Activated naive CD8-positive, alpha-beta T cell treated with anti-CD3 and anti-CD28 coated beads for 36 hours (primary cell): ENCODE measurements at regions not wholly inside any gene's neighbourhood (a gene's known extent, or its start where the extent isn't known, plus 50 kb on each side); places are given as distances from the start of the nearest gene placed in this dataset.
"Not testable (repeated sequence)": the region's sequence is repeated elsewhere in the genome, so short reads cannot be mapped to it uniquely, and the experiment has no call there.

ENCODE experiments used
- DNase-seq: peaks from one replicate; pipeline ENCODE4 v3.0.0; 2021
- H3K27ac Mint-ChIP-seq: one replicate; pipeline ENCODE4 v1.8.0; 2022; ENCODE audit warnings: mild to moderate bottlenecking, moderate library complexity, mixed read lengths
- H3K27me3 Mint-ChIP-seq: one replicate; pipeline ENCODE4 v1.8.0; 2022; ENCODE audit warnings: mild to moderate bottlenecking, mixed read lengths
- H3K36me3 Mint-ChIP-seq: one replicate; pipeline ENCODE4 v1.8.0; 2021; ENCODE audit warnings: mild to moderate bottlenecking, mixed read lengths
- H3K4me1 Mint-ChIP-seq: one replicate; pipeline ENCODE4 v1.8.0; 2021; ENCODE audit warnings: mixed read lengths
- H3K4me3 Mint-ChIP-seq: one replicate; pipeline ENCODE4 v1.8.0; 2022; ENCODE audit warnings: mild to moderate bottlenecking, moderate library complexity, mixed read lengths
- H3K9me3 Mint-ChIP-seq: one replicate; pipeline ENCODE4 v1.8.0; 2022; ENCODE audit warnings: mixed read lengths

DNA sequence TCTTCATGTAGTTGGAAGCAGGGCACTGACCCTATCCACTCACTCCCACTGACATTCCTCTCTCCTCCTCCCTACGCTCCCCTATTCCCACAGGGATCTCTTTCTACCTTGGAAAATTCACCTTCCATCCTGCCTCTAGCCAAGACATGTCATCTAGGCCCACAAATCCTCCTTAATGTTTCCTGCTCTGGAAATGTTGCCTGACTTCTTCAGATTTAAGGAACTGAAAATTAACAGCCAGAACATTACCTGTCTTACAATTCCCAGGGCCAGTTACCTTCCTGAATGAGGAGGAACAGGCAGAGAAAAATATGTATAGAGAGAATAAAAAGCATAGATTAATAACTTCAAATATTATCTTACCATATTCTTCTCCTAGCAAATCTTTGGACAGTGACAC, 147.3 kb downstream of the MRPL39 start:
- peaks cover 80% of the 10 kb centered on the region for H3K4me1 Mint-ChIP-seq
- peak overlapping the region; percentile 39 for H3K4me3 Mint-ChIP-seq
- DNase-seq = no peak

DNA sequence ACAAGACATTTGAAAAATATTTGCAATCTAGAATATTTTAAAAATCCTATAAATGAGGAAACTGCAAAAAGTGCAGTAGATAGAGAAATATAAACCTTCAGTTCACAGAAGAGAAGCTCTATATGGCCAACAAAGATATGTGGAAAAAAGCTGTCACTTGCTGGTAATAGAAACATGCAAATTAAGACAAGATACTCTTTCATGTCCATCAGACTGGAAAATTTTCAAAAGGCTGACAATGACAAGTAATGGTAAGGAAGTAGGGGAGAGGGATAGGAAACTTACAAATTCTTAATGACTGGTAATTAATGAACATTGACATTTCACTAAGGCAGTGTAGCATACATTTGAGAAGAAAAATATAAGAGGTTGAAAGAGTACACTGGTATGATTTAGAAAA, 147.9 kb downstream of the MRPL39 start:
- no peaks in the 10 kb centered on the region for H3K27me3 Mint-ChIP-seq
- H3K9me3 Mint-ChIP-seq = peaks cover 26% of the 10 kb centered on the region
- H3K4me3 Mint-ChIP-seq = no peak overlapping the region
- peaks cover 75% of the 10 kb centered on the region for H3K4me1 Mint-ChIP-seq
- H3K27ac Mint-ChIP-seq = peak overlapping the region; percentile 94
- peaks cover 54% of the 10 kb centered on the region for H3K36me3 Mint-ChIP-seq
- no peak for DNase-seq

More for the DNA sequence above, 147.3 kb downstream of the MRPL39 start:
- H3K36me3 Mint-ChIP-seq = peaks cover 56% of the 10 kb centered on the region
- H3K27ac Mint-ChIP-seq = peak overlapping the region; percentile 94
- H3K9me3 Mint-ChIP-seq = peaks cover 23% of the 10 kb centered on the region
- no peaks in the 10 kb centered on the region for H3K27me3 Mint-ChIP-seq

DNA sequence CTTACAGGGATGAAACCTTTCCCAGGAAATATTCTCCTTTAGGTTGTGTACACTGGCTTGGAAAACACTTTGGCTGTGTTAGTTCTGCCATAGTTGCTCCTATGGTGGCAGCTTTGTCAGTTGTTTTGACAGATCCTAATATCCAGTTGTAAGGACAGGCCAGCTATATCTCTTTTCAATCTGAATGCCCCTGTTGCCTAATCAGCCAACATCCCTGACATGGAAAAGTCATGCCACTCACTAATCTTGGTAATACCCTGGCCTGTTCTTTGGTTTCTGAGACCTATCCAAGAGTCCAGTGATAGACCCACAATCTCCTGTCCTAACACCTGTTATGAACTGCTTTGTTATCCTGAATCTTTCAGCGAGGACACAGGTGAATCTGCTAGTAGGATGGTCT, 148.8 kb downstream of the MRPL39 start:
- Mint-ChIP-seq H3K9me3 (peaks cover 31% of the 10 kb centered on the region), H3K36me3 (peaks cover 56% of the 10 kb centered on the region), H3K4me3 (peak overlapping the region; percentile 47), H3K4me1 (peaks cover 74% of the 10 kb centered on the region), H3K27me3 (no peaks in the 10 kb centered on the region), H3K27ac (peak overlapping the region; percentile 94)
- DNase-seq = no peak

DNA sequence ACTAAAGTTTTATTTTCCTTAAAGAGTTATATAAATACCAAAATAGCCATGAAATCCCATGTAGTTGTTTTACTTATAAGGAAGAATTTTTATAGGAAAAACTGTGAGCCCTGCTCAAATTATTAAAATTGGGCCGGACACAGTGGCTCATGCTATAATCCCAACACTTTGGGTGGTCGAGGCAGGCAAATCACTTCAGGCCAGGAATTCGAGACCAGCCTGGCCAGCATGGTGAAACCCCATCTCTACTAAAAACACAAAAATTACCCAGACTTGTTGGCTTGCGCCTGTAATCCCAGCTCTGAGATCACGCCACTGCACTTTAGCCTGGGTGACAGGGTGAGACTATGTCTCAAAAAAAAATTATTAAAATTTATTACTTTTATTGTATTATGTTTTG, 149.3 kb downstream of the MRPL39 start:
- peaks cover 55% of the 10 kb centered on the region for H3K36me3 Mint-ChIP-seq
- peak overlapping the region; percentile 88 for H3K27ac Mint-ChIP-seq
- peaks cover 32% of the 10 kb centered on the region for H3K9me3 Mint-ChIP-seq
- no peak for DNase-seq
- H3K4me3 Mint-ChIP-seq = no peak overlapping the region
- no peaks in the 10 kb centered on the region for H3K27me3 Mint-ChIP-seq
- H3K4me1 Mint-ChIP-seq = peaks cover 74% of the 10 kb centered on the region

DNA sequence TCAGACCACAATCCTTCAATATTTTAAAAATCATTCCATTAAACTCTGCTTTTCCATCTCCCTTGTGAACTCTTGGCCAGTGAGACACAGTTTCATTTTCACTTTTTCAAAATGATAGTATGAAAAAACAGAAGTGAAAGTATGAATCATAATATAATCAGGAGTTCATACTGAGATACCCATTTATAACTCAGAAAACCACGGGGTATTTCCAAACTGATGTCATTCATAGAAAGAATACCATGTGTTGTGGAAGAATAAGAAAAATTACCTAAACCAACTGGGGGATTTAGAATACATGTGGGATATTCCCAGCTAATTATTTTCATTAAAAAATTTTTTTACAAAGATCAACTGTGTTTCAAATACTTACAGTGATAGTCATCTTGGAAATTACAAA, 149.9 kb downstream of the MRPL39 start:
- Mint-ChIP-seq H3K36me3 (peaks cover 50% of the 10 kb centered on the region), H3K4me3 (peak overlapping the region; percentile 63), H3K27me3 (no peaks in the 10 kb centered on the region), H3K9me3 (peaks cover 29% of the 10 kb centered on the region), H3K4me1 (peaks cover 69% of the 10 kb centered on the region), H3K27ac (peak overlapping the region; percentile 91)
- no peak for DNase-seq

DNA sequence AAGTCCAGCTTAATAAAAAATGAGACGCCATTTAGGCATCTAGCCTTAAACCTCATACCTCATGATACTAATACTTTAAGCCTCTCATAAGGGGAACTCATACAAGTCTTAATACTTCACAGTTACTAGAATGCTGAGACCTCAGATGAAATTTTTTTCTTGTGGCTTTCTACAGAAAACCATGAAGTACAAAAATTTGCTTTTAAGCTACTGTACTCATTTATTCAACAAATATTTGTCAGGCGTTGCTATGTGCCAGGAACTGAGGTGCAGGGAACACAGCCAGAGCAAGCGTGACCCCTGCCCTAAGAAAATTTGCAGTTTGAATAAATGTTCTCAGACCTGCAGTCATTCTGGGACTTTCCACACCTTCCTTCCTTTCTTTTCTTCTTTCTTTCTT, 150.6 kb downstream of the MRPL39 start:
- Mint-ChIP-seq H3K9me3 (peaks cover 29% of the 10 kb centered on the region), H3K4me3 (peak overlapping the region; percentile 32), H3K4me1 (peaks cover 66% of the 10 kb centered on the region), H3K27me3 (no peaks in the 10 kb centered on the region), H3K27ac (peak overlapping the region; percentile 96), H3K36me3 (peaks cover 49% of the 10 kb centered on the region)
- peak; percentile 60 for DNase-seq

DNA sequence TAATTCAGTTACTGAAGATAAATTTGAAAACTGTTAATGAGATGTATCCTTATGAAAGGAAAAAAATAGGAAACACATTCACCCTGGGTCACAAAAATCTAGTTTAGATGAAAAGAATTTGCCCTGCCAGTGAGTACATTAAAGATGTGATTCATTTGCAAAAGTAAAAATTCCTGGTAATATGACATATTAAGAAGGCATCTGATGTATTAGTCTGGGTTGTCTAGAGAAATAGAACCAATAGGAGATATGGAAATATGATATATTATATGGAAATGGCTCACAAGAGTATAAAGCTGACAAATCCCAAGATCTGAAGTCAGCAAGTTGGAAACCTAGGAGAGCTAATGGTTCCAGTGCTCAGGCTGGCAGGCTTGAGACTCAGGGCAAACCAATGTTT, 153.8 kb downstream of the MRPL39 start:
- no peak for DNase-seq
- no peaks in the 10 kb centered on the region for H3K27me3 Mint-ChIP-seq
- H3K36me3 Mint-ChIP-seq = peaks cover 45% of the 10 kb centered on the region
- no peak overlapping the region for H3K4me3 Mint-ChIP-seq
- peaks cover 22% of the 10 kb centered on the region for H3K9me3 Mint-ChIP-seq
- peaks cover 48% of the 10 kb centered on the region for H3K4me1 Mint-ChIP-seq
- peak overlapping the region; percentile 23 for H3K27ac Mint-ChIP-seq

DNA sequence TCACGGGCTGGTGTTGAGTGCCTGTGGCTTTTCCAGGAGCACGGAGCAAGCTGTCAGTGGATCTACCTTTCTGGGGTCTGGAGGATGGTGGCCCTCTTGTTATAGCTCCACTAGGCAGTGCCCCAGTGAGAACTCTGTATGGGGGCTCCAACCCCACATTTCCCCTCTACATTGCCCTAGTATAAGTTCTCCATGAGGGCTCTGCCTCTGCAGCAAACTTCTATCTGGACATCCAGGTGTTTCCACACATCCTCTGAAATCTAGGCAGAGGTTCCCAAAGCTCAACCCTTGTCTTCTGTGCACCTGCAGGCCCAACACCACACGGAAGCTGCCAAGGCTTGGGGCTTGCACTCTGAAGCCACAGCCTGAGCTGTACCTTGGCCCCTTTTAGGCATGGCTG, 157.3 kb downstream of the MRPL39 start:
- Mint-ChIP-seq H3K4me1 (peaks cover 24% of the 10 kb centered on the region), H3K36me3 (peaks cover 37% of the 10 kb centered on the region), H3K9me3 (peaks cover 18% of the 10 kb centered on the region), H3K4me3 (no peak overlapping the region), H3K27me3 (no peaks in the 10 kb centered on the region), H3K27ac (no peak overlapping the region)
- DNase-seq = no peak

DNA sequence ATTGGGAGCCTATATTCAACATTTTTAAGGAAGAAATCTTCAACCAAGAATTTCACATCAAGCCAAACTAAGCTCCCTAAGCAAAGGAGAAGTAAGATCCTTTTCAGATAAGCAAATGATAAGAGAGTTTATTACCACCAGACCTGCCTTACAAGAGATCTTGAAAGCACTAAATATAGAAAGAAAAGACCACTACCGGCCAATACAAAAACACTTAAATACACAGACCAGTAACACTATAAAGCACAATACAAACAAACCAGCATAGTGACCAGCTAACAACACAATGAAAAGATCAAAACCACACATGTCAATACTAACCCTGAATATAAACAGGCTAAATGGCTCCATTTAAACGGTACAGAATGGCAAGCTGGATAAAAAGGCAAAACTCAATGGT, 165.4 kb downstream of the MRPL39 start:
- no peak for DNase-seq
- H3K36me3 Mint-ChIP-seq = peaks cover 2% of the 10 kb centered on the region
- no peak overlapping the region for H3K27ac Mint-ChIP-seq
- no peak overlapping the region for H3K4me3 Mint-ChIP-seq
- peaks cover 8% of the 10 kb centered on the region for H3K9me3 Mint-ChIP-seq
- no peaks in the 10 kb centered on the region for H3K27me3 Mint-ChIP-seq
- no peaks in the 10 kb centered on the region for H3K4me1 Mint-ChIP-seq

DNA sequence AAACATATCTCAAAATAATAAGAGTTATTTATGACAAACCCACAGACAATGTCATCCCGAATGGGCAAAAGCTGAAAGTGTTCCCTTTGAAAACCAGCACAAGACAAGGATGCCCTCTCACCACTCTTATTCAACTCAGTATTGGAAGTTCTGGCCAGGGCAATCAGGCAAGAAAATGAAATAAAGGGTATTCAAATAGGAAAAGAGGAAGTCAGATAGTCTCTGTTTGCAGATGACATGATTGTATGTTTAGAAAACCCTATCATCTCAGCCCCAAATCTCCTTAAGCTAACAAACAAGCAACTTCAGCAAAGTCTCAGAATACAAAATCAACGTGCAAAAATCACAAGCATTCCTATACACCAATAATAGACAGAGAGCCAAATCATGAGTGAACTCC, 169.8 kb downstream of the MRPL39 start:
- not testable (repeated sequence) for H3K9me3 Mint-ChIP-seq, H3K27ac Mint-ChIP-seq, DNase-seq, H3K4me3 Mint-ChIP-seq, H3K27me3 Mint-ChIP-seq, H3K4me1 Mint-ChIP-seq
- H3K36me3 Mint-ChIP-seq = peaks cover 13% of the 10 kb centered on the region

DNA sequence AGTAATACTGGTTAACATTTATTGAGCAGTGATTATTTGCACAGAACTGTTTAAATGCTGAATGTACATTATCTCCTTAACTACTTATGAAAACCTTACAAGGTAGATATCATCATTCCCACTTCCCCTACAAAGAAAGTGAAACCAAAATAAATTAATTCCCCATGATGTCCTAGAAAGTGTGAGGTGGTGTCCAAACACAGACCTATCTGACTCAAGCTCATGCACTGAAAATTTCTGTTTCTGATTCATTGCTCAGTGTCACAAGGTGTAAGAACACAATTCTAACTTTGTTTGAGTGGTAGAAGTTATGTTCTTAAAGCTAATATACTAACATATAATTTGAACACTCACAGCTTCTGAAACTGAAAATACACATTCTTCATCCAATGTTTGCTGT, 178.7 kb downstream of the MRPL39 start:
- H3K4me1 Mint-ChIP-seq = peaks cover 44% of the 10 kb centered on the region
- peak overlapping the region; percentile 70 for H3K27ac Mint-ChIP-seq
- H3K9me3 Mint-ChIP-seq = peaks cover 3% of the 10 kb centered on the region
- H3K4me3 Mint-ChIP-seq = peak overlapping the region; percentile 47
- no peaks in the 10 kb centered on the region for H3K27me3 Mint-ChIP-seq
- H3K36me3 Mint-ChIP-seq = peaks cover 22% of the 10 kb centered on the region
- no peak for DNase-seq

DNA sequence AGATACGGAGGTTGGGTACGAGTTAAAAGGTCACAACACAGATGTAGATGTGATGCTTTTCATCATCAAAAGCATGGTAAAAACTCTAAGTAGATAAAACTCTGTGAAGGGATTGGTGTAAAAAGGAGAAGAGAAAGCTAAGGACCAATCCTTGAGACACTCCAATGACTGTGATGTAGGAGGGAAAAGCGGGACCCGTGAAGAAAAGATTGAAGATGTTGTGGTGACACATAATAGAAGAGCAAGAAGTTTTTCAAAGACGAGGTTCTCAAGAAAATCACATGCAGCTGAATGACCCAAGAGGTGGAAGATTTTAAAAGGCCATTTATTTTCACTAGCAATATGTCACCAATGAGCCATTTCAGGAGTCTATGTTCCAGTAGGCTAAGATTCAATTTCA, 179.5 kb downstream of the MRPL39 start:
- H3K4me3 Mint-ChIP-seq = peak overlapping the region; percentile 2
- peak overlapping the region; percentile 70 for H3K27ac Mint-ChIP-seq
- no peak for DNase-seq
- peaks cover 49% of the 10 kb centered on the region for H3K4me1 Mint-ChIP-seq
- peaks cover 3% of the 10 kb centered on the region for H3K9me3 Mint-ChIP-seq
- no peaks in the 10 kb centered on the region for H3K27me3 Mint-ChIP-seq
- peaks cover 22% of the 10 kb centered on the region for H3K36me3 Mint-ChIP-seq

DNA sequence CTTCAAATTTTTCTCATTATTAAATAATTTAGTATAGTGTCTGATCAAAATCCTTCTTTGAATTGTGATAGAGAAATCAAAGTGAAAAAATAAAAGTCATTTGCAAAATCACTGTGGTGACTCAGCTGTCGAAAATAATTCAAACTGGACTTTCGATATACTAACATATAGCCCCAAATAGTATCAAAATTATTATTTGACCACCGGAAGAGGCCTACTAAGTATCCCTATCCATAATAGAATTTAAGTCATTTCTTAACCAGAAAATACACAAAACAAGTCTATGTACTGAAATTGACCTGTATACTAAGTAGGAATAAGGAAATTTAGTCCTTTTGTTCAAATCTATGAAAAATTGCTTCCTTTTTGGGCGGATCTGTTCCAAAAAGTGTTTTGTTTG, 180.7 kb downstream of the MRPL39 start:
- Mint-ChIP-seq H3K36me3 (peaks cover 20% of the 10 kb centered on the region), H3K9me3 (peaks cover 3% of the 10 kb centered on the region), H3K4me3 (no peak overlapping the region), H3K27ac (no peak overlapping the region), H3K4me1 (peaks cover 54% of the 10 kb centered on the region), H3K27me3 (no peaks in the 10 kb centered on the region)
- no peak for DNase-seq

DNA sequence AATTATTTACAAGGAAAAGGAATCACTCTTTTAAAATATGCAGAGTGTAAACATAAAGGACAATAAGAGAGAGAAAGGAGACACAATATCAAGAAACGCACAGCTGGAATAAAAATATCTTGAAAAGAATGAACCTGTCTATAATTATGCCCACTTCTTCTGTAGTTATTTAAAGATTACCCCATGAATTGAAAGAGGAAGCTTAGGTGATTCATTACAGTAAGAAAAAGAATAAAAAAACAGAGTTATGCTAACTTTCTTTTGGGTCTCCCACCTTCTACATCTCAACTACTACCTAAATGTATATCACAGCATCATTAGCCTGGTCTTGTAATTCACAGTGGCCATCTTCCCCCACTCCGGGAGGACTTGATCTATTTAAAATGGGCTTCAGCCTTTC, 182.1 kb downstream of the MRPL39 start:
- Mint-ChIP-seq H3K4me1 (peaks cover 68% of the 10 kb centered on the region), H3K36me3 (peaks cover 26% of the 10 kb centered on the region), H3K27me3 (no peaks in the 10 kb centered on the region), H3K4me3 (peak overlapping the region; percentile 56), H3K27ac (peak overlapping the region; percentile 36), H3K9me3 (peaks cover 3% of the 10 kb centered on the region)
- no peak for DNase-seq

DNA sequence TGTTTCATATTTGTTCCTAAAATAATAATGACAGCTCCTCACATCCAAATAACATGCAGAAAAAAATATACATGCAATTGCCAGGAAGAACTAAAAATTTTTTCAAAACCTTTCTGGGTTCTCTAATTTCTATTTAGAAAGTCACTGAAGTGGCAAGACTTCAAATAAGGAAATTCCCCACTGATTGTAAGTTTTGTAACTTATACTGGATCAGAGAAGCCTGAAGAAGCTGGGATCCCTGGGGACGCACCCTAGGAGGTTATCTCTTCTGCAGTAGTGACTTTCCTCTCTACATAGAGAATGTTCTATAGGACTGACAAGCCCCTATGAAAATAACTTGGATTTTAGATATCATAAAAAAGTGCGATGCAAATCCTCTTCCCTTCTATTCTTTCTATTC, 182.6 kb downstream of the MRPL39 start:
- peaks cover 72% of the 10 kb centered on the region for H3K4me1 Mint-ChIP-seq
- peak overlapping the region; percentile 62 for H3K27ac Mint-ChIP-seq
- no peaks in the 10 kb centered on the region for H3K27me3 Mint-ChIP-seq
- H3K9me3 Mint-ChIP-seq = peaks cover 2% of the 10 kb centered on the region
- DNase-seq = no peak
- peak overlapping the region; percentile 56 for H3K4me3 Mint-ChIP-seq
- peaks cover 28% of the 10 kb centered on the region for H3K36me3 Mint-ChIP-seq

DNA sequence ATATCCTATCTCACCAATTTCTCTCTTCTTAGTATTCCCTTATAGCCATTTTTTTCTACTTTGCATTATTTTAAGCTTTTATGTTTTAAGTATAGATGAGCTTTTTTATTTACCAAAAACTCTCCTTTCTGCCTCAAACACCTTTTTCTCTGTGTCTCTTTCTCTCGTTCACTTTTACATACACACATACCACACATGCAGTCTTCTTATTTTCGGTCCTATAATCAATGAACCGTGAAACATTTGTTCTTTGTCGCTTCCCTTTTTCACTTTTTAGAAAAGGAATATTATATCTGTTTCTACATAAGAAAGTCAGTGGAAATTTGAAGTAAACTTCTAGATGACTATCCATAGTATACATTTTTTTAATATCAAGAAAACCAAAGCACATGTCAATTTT, 183.2 kb downstream of the MRPL39 start:
- H3K4me3 Mint-ChIP-seq = peak overlapping the region; percentile 56
- H3K4me1 Mint-ChIP-seq = peaks cover 70% of the 10 kb centered on the region
- DNase-seq = no peak
- H3K36me3 Mint-ChIP-seq = peaks cover 25% of the 10 kb centered on the region
- H3K27me3 Mint-ChIP-seq = no peaks in the 10 kb centered on the region
- no peaks in the 10 kb centered on the region for H3K9me3 Mint-ChIP-seq
- H3K27ac Mint-ChIP-seq = peak overlapping the region; percentile 62
